Large intestine (tissue), 3 donors: ENCODE measurements at regions not wholly inside any gene's neighbourhood (a gene's known extent, or its start where the extent isn't known, plus 50 kb on each side); places are given as distances from the start of the nearest gene placed in this dataset.

ENCODE experiments used
- DNase-seq, 2 donors: peaks; one replicate each; pipeline versions ENCODE4 v3.0.0 to v3.0.0-alpha.2; 2013
- H3K27ac ChIP-seq: one replicate; pipeline ENCODE4 v1.5.1; 2013; ENCODE audit warnings: low read length
- H3K27me3 ChIP-seq: 2 replicates; pipeline ENCODE4 v1.6.1; 2013; ENCODE audit warnings: low read length; ENCODE audit not compliant: control insufficient read depth, insufficient read depth
- H3K36me3 ChIP-seq: 2 replicates; pipeline ENCODE4 v1.6.1; 2013; ENCODE audit warnings: low read length; ENCODE audit not compliant: control insufficient read depth, insufficient read depth
- H3K4me1 ChIP-seq: one replicate; pipeline ENCODE4 v1.6.1; 2013; ENCODE audit warnings: low read length; ENCODE audit not compliant: control insufficient read depth, insufficient read depth
- H3K4me3 ChIP-seq: one replicate; pipeline ENCODE4 v1.5.1; 2013; ENCODE audit warnings: low read length
- H3K9me3 ChIP-seq: one replicate; pipeline ENCODE4 v1.6.1; 2013; ENCODE audit warnings: mild to moderate bottlenecking, low read depth, low read length, moderate library complexity; ENCODE audit not compliant: control insufficient read depth
- WGBS: methylation state at CpG from one replicate; pipeline ENCODE4 v1.1.5; 2013; ENCODE audit warnings: low lambda C conversion rate; ENCODE audit not compliant: insufficient coverage; 5-methylcytosine and 5-hydroxymethylcytosine counted together

DNA sequence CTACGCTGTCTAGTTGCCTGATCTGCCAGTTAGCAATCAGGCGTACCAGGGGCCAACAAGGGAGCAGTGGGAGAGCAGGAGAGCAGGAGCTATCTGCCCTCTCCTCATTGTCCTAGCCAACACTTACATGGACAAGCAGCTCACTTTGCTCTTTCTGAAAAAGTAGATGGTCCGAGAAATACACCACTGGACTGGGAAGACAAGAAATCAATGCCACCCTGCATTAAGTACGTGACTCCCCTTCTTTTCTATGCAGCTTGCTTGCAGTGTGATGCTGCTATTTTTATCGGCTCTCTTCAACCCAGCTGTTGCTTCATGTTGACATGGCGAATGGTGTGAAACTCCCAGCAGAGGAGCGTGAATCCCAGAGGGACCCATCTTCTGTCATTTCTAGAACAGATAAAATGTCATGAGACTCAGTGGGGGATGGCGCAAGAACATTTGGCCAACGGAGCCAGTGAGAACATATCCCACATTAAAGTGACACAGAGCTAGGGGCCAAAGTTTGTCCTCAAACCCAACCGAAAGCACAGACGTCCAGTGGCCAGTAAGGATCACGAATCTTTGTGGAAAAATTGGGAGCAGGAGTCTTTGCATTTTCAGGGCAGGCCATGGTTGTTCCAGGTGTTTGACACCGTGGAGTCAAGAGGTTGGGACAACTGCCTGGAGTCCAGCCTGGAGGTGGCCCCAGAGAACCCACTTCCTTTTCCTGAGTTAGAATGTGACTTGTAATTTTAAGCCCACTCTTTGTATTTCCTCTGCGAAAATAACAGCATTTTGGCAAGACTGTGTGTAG lies 53.7 kb upstream of the MEF2A start:
- no peak overlapping the region for H3K27ac ChIP-seq
- no peak overlapping the region for H3K4me3 ChIP-seq
- no peak for DNase-seq
- WGBS, result 80% methylated on average over 2 of the region's 14 CpGs
- H3K27me3 ChIP-seq, result no peaks in the 10 kb centered on the region
- no peaks in the 10 kb centered on the region for H3K36me3 ChIP-seq
- peaks cover 3% of the 10 kb centered on the region for H3K4me1 ChIP-seq
- no peaks in the 10 kb centered on the region for H3K9me3 ChIP-seq

DNA sequence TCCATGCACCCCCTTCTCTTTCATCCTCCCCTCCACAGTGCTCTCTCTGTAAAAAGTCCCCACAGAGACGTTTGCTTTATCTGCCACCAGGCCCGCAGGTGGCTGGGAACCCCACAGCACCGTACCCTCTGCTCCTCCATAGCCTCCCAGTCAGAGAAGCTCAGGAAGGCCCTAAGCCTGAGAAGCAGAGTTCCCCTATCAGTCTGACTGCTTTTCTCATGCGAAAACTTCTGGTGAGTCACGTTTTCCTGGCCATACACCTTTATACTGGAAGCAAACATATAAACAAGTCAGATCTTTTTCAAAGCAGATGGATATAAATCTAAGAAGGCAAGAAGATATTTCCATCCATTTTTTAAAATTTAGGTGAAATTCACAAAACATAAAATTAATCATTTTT lies 51.5 kb upstream of the MEF2A start:
- no peak for DNase-seq
- no peaks in the 10 kb centered on the region for H3K27me3 ChIP-seq
- WGBS, result no CpG with 5 or more reads among the region's 5 CpGs
- no peaks in the 10 kb centered on the region for H3K9me3 ChIP-seq
- H3K4me3 ChIP-seq, result no peak overlapping the region
- no peak overlapping the region for H3K27ac ChIP-seq
- H3K4me1 ChIP-seq, result no peaks in the 10 kb centered on the region
- no peaks in the 10 kb centered on the region for H3K36me3 ChIP-seq
